ENCODE measurements at regions not wholly inside any gene's neighbourhood (a gene's known extent, or its start where the extent isn't known, plus 50 kb on each side); places are given as distances from the start of the nearest gene placed in this dataset.

GRCh38 chr18:2178036-2178435, 393.3 kb downstream of the METTL4 start:
- no peak for ATAC-seq
- no peak for DNase-seq

GRCh38 chr18:2179498-2180183, 391.7 kb downstream of the METTL4 start:
- ATAC-seq (no peak), DNase-seq (no peak)

- ATAC-seq (no peak), DNase-seq (no peak)
Observed at GRCh38 chr18:2180586-2180985, 390.7 kb downstream of the METTL4 start.

GRCh38 chr18:2183432-2183831, 387.9 kb downstream of the METTL4 start:
- DNase-seq, result no peak

GRCh38 chr18:2186967-2187366, 384.3 kb downstream of the METTL4 start:
- no peak for DNase-seq
- ATAC-seq, result no peak

More at GRCh38 chr18:2183432-2183831, 387.9 kb downstream of the METTL4 start:
- no peak for ATAC-seq

- no peak for DNase-seq
- ATAC-seq, result no peak
Observed at GRCh38 chr18:2188258-2188657, 383.0 kb downstream of the METTL4 start.

- ATAC-seq, result no peak
Observed at GRCh38 chr18:2191180-2191790, 380.0 kb downstream of the METTL4 start.

GRCh38 chr18:2192562-2192961, 378.7 kb downstream of the METTL4 start:
- no peak for ATAC-seq
- DNase-seq, result no peak

More at GRCh38 chr18:2191180-2191790, 380.0 kb downstream of the METTL4 start:
- DNase-seq, result no peak

- DNase-seq (no peak), ATAC-seq (no peak)
Observed at GRCh38 chr18:2197946-2198345, 373.4 kb downstream of the METTL4 start.

GRCh38 chr18:2199060-2199459, 372.2 kb downstream of the METTL4 start:
- no peak for DNase-seq
- no peak for ATAC-seq

GRCh38 chr18:2201036-2201600, 370.2 kb downstream of the METTL4 start:
- ATAC-seq (no peak), DNase-seq (no peak)

GRCh38 chr18:2204736-2205135, 366.6 kb downstream of the METTL4 start:
- ATAC-seq, result no peak
- no peak for DNase-seq

GRCh38 chr18:2207294-2207693, 364.0 kb downstream of the METTL4 start:
- DNase-seq, result no peak
- ATAC-seq, result no peak

- no peak for DNase-seq
- ATAC-seq, result no peak
Observed at GRCh38 chr18:2212598-2213205, 358.6 kb downstream of the METTL4 start.

GRCh38 chr18:2213905-2214304, 357.4 kb downstream of the METTL4 start:
- ATAC-seq (no peak), DNase-seq (no peak)

- ATAC-seq (no peak), DNase-seq (no peak)
Observed at GRCh38 chr18:2217356-2217755, 353.9 kb downstream of the METTL4 start.

- no peak for ATAC-seq
Observed at GRCh38 chr18:2218101-2218500, 353.2 kb downstream of the METTL4 start.

GRCh38 chr18:2219706-2220105, 351.6 kb downstream of the METTL4 start:
- ATAC-seq (no peak), DNase-seq (no peak)

More at GRCh38 chr18:2218101-2218500, 353.2 kb downstream of the METTL4 start:
- DNase-seq, result no peak

GRCh38 chr18:2222270-2223185, 348.8 kb downstream of the METTL4 start:
- no peak for ATAC-seq
- DNase-seq, result no peak

GRCh38 chr18:2223449-2223848, 347.9 kb downstream of the METTL4 start:
- ATAC-seq (no peak), DNase-seq (no peak)

- no peak for DNase-seq
- ATAC-seq, result no peak
Observed at GRCh38 chr18:2223849-2224248, 347.5 kb downstream of the METTL4 start.

- ATAC-seq (no peak), DNase-seq (no peak)
Observed at GRCh38 chr18:2236232-2236631, 335.1 kb downstream of the METTL4 start.

Data from stimulated activated naive CD8-positive, alpha-beta T cell treated with anti-CD3 and anti-CD28 coated beads, Interleukin-15, Interleukin-2, amounts not matched to agents 100 U/mL and 50 U/mL, for 24 hours (primary cell).